Mucosa of rectum (tissue), 2 donors: ENCODE measurements at regions not wholly inside any gene's neighbourhood (a gene's known extent, or its start where the extent isn't known, plus 50 kb on each side); places are given as distances from the start of the nearest gene placed in this dataset.

Source experiments
- H3K27ac ChIP-seq, 2 donors: one replicate each; pipeline ENCODE4 v1.7.0; 2013; ENCODE audit warnings: inconsistent platforms in 2 of 2, low read depth in 2 of 2, low read length in 2 of 2
- H3K27me3 ChIP-seq, 2 donors: one replicate each; pipeline ENCODE4 v1.7.0; 2013; ENCODE audit warnings: low read length in 2 of 2; ENCODE audit not compliant: control insufficient read depth in 2 of 2, insufficient read depth in 2 of 2
- H3K36me3 ChIP-seq, 2 donors: one replicate each; pipeline ENCODE4 v1.7.0; 2013; ENCODE audit warnings: low read length in 2 of 2; ENCODE audit not compliant: control insufficient read depth in 2 of 2, insufficient read depth in 2 of 2
- H3K4me1 ChIP-seq, 2 donors: one replicate each; pipeline ENCODE4 v1.7.0; 2013; ENCODE audit warnings: low read length in 2 of 2, mild to moderate bottlenecking in 1 of 2; ENCODE audit not compliant: control insufficient read depth in 2 of 2, insufficient read depth in 2 of 2
- H3K4me3 ChIP-seq, 2 donors: one replicate each; pipeline ENCODE4 v1.7.0; 2013; ENCODE audit warnings: low read length in 2 of 2
- H3K9ac ChIP-seq, 2 donors: one replicate each; pipeline ENCODE4 v1.7.0; 2013; ENCODE audit warnings: low read length in 2 of 2, low read depth in 1 of 2, mild to moderate bottlenecking in 1 of 2
- H3K9me3 ChIP-seq, 2 donors: one replicate each; pipeline ENCODE4 v1.7.0; 2013; ENCODE audit warnings: low read length in 2 of 2; ENCODE audit not compliant: control insufficient read depth in 2 of 2
- donor health status: healthy.
- donor health status: Normal muscosa, but diverticular disease.

GRCh38 chr13:26895808-26896466 lies 135.4 kb upstream of the GPR12 start:
- H3K9me3 ChIP-seq = no peaks in the 10 kb centered on the region
- no peak overlapping the region for H3K27ac ChIP-seq
- H3K27me3 ChIP-seq = no peaks in the 10 kb centered on the region
- no peak overlapping the region for H3K9ac ChIP-seq
- no peak overlapping the region for H3K4me3 ChIP-seq
- no peaks in the 10 kb centered on the region for H3K36me3 ChIP-seq
- no peaks in the 10 kb centered on the region for H3K4me1 ChIP-seq

DNA sequence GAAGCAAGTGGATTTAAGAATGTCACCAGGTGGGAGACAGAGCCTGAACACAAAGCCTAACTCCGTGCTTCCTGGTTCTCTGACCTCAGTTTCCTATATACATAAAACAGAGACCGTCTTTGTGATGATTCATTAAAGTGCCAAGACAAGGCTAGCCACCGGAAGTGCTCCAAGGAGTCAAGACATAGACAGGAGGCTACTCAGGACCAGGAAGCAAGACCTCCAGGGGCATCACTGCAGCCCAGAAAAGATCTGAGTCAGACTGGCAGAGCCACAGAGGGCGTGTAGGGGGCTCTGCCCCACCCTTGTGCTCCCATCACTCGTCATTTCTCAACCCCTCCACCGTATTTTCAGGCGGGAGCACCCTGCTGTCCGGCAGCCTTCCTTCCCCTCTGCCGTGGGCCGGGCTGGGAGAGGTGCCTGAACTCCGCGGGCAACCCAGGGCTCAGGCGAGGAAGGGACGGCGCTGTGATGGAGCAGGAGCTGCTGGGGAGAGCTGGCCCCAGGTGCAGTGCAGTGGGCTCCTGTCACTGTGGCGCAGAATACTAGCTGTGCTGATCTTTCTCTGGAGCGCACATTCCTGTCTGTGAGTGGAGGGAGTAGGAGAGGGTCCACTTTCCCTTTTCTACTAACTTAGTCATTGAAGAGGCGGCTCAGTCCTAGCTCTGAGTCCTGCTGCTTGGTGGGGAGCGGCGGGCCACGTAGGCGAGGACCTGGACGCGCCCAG lies 134.7 kb upstream of the GPR12 start:
- Histone ChIP-seq H3K4me1 (no peaks in the 10 kb centered on the region), H3K27me3 (no peaks in the 10 kb centered on the region), H3K9me3 (no peaks in the 10 kb centered on the region), H3K4me3 (no peak overlapping the region), H3K36me3 (no peaks in the 10 kb centered on the region), H3K27ac (no peak overlapping the region), H3K9ac (no peak overlapping the region)

- H3K9me3 ChIP-seq = no peaks in the 10 kb centered on the region
- no peak overlapping the region for H3K4me3 ChIP-seq
- no peak overlapping the region for H3K27ac ChIP-seq
- no peaks in the 10 kb centered on the region for H3K36me3 ChIP-seq
- no peaks in the 10 kb centered on the region for H3K4me1 ChIP-seq
- H3K27me3 ChIP-seq = no peaks in the 10 kb centered on the region
- no peak overlapping the region for H3K9ac ChIP-seq
Observed at GRCh38 chr13:26888632-26889031, 128.0 kb upstream of the GPR12 start.

DNA sequence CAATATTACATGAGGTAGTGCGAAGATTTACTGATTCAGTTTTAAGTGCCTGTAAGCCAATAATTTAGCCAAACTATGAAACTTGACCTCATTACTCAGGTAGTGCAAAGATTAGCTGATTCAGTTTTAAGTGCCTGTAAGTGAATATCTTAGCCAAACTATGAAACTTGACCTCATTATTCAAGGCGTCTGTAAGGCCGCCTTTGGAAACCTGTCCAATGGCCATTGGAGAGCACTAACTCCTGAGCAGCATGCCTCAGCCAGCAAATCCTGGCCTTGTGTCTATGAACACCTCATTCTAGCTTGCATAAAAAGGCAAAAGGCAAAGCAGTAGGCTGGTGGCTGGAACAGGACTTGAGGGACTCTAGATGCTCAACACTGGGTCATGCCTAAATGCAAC lies 127.0 kb upstream of the GPR12 start:
- no peaks in the 10 kb centered on the region for H3K4me1 ChIP-seq
- H3K4me3 ChIP-seq = no peak overlapping the region
- H3K27me3 ChIP-seq = no peaks in the 10 kb centered on the region
- no peaks in the 10 kb centered on the region for H3K36me3 ChIP-seq
- H3K9ac ChIP-seq = no peak overlapping the region
- H3K9me3 ChIP-seq = no peaks in the 10 kb centered on the region
- H3K27ac ChIP-seq = no peak overlapping the region

GRCh38 chr13:26883613-26884257 lies 123.1 kb upstream of the GPR12 start:
- Histone ChIP-seq H3K27ac (no peak overlapping the region), H3K27me3 (no peaks in the 10 kb centered on the region), H3K9ac (no peak overlapping the region), H3K9me3 (no peaks in the 10 kb centered on the region), H3K4me1 (no peaks in the 10 kb centered on the region), H3K36me3 (no peaks in the 10 kb centered on the region), H3K4me3 (no peak overlapping the region)

GRCh38 chr13:26882731-26883130 lies 122.1 kb upstream of the GPR12 start:
- no peaks in the 10 kb centered on the region for H3K9me3 ChIP-seq
- H3K9ac ChIP-seq = no peak overlapping the region
- H3K36me3 ChIP-seq = no peaks in the 10 kb centered on the region
- no peak overlapping the region for H3K27ac ChIP-seq
- no peaks in the 10 kb centered on the region for H3K27me3 ChIP-seq
- no peaks in the 10 kb centered on the region for H3K4me1 ChIP-seq
- no peak overlapping the region for H3K4me3 ChIP-seq

DNA sequence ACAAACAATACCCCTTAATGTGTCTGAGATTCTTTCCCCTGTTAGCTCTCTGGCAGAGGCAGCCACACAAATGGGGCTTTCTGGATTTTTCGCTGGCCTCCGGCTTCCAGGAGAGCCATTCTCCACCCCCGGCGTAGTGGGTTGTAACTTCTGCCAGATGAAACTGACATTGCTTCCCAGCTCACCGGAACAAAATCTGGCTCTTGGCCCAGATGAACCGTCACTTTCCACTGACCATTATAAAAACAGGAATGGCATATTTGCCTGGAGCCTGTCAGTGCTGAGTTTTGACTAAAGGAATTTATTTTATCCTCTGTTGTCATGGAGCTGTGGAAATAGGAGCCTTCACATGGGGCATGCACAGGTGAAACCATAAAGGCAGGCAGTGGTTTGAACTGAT lies 120.6 kb upstream of the GPR12 start:
- no peaks in the 10 kb centered on the region for H3K27me3 ChIP-seq
- no peak overlapping the region for H3K27ac ChIP-seq
- H3K9ac ChIP-seq = no peak overlapping the region
- no peaks in the 10 kb centered on the region for H3K36me3 ChIP-seq
- H3K4me3 ChIP-seq = no peak overlapping the region
- H3K4me1 ChIP-seq = no peaks in the 10 kb centered on the region
- peaks cover 0 to 4% of the 10 kb centered on the region in 2 donors for H3K9me3 ChIP-seq

GRCh38 chr13:26880735-26881134 lies 120.1 kb upstream of the GPR12 start:
- Histone ChIP-seq H3K27ac (no peak overlapping the region), H3K4me1 (no peaks in the 10 kb centered on the region), H3K4me3 (no peak overlapping the region), H3K9me3 (peaks cover under 1 to 4% of the 10 kb centered on the region in 2 donors), H3K27me3 (no peaks in the 10 kb centered on the region), H3K36me3 (no peaks in the 10 kb centered on the region), H3K9ac (no peak overlapping the region)

GRCh38 chr13:26878438-26878837 lies 117.9 kb upstream of the GPR12 start:
- Histone ChIP-seq H3K4me1 (no peaks in the 10 kb centered on the region), H3K9ac (no peak overlapping the region), H3K27me3 (no peaks in the 10 kb centered on the region), H3K27ac (no peak overlapping the region), H3K4me3 (no peak overlapping the region), H3K9me3 (peaks cover 2 to 4% of the 10 kb centered on the region in 2 donors), H3K36me3 (no peaks in the 10 kb centered on the region)

DNA sequence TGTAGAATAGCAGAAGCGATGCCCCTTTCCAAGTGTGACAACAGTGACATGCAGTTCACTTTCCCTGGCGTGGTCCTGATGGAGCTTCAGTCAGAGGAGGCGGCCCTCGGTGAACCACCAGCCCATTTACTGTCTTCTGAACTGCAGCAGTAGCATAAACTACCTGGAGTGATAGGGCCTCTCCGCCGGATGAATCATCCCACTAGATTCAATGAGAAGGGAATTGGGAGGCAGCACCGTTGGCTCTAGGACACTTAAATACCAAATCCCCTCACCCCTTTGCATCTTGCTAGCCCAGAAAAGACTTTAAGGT lies 112.8 kb upstream of the GPR12 start:
- no peak overlapping the region for H3K27ac ChIP-seq
- H3K4me1 ChIP-seq = no peaks in the 10 kb centered on the region
- H3K27me3 ChIP-seq = no peaks in the 10 kb centered on the region
- H3K9me3 ChIP-seq = peaks cover 2 to 4% of the 10 kb centered on the region in 2 donors
- H3K4me3 ChIP-seq = no peak overlapping the region
- H3K36me3 ChIP-seq = no peaks in the 10 kb centered on the region
- no peak overlapping the region for H3K9ac ChIP-seq
